Activated T-cell treated with anti-CD3 and anti-CD28 coated beads, Interleukin-2, amount 50 U/mL, for 72 hours (primary cell): ENCODE measurements at regions not wholly inside any gene's neighbourhood (a gene's known extent, or its start where the extent isn't known, plus 50 kb on each side); places are given as distances from the start of the nearest gene placed in this dataset.

Experiments
- ATAC-seq, 2 donors: fragments of 150-1000 bp; cut with Tn5 transposase; replicated peaks in 1 of 2; 2 replicates each; pipeline ENCODE4 v1.10.0; 2021; ENCODE audit warnings: moderate library complexity in 2 of 2, mild to moderate bottlenecking in 1 of 2
- DNase-seq, 2 donors: peaks; one replicate each; pipeline ENCODE4 v3.0.0; 2021 to 2022; ENCODE audit warnings: mixed read lengths in 1 of 2
- H3K27ac Mint-ChIP-seq: one replicate; pipeline ENCODE4 v1.8.0; 2022; ENCODE audit warnings: mild to moderate bottlenecking, moderate library complexity, mixed read lengths
- H3K27me3 Mint-ChIP-seq: one replicate; pipeline ENCODE4 v1.8.0; 2022; ENCODE audit warnings: low read depth, mixed read lengths
- H3K36me3 Mint-ChIP-seq, 2 donors: one replicate each; pipeline ENCODE4 v1.8.0; 2022; ENCODE audit warnings: mixed read lengths in 2 of 2, mild to moderate bottlenecking in 1 of 2; ENCODE audit not compliant: insufficient read depth in 2 of 2
- H3K4me1 Mint-ChIP-seq: one replicate; pipeline ENCODE4 v1.8.0; 2022; ENCODE audit warnings: low read depth, mixed read lengths
- H3K4me3 Mint-ChIP-seq, 2 donors: one replicate each; pipeline ENCODE4 v1.8.0; 2022; ENCODE audit warnings: mild to moderate bottlenecking in 2 of 2, mixed read lengths in 2 of 2, moderate library complexity in 2 of 2
- H3K9me3 Mint-ChIP-seq, 2 donors: one replicate each; pipeline ENCODE4 v1.8.0; 2022; ENCODE audit warnings: mixed read lengths in 2 of 2

DNA sequence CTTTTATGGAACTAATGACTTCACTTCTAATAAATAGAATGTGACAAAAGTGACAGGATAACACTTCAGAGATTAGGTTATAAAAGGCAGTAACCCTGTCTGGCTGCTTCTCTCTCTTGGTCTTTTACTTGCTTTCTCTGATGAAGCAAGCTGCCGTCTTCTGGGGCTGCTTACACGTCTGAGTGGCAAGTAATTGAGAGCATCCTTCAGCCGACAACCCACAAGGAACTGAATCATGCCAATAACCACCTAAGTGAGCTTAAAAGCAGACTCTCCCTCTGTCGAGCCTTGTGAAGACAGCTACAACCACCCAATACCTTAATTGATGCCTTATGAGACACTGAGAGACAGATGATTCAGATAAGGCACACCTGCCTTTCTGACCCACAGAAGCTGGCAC is 1091.2 kb downstream of the SLITRK1 start:
- no peak for ATAC-seq
- H3K9me3 Mint-ChIP-seq, result peaks cover 2 to 3% of the 10 kb centered on the region in 2 donors
- H3K36me3 Mint-ChIP-seq, result no peaks in the 10 kb centered on the region
- H3K4me3 Mint-ChIP-seq, result no peak overlapping the region
- H3K27ac Mint-ChIP-seq, result no peak overlapping the region
- no peaks in the 10 kb centered on the region for H3K27me3 Mint-ChIP-seq
- no peak for DNase-seq
- no peaks in the 10 kb centered on the region for H3K4me1 Mint-ChIP-seq

DNA sequence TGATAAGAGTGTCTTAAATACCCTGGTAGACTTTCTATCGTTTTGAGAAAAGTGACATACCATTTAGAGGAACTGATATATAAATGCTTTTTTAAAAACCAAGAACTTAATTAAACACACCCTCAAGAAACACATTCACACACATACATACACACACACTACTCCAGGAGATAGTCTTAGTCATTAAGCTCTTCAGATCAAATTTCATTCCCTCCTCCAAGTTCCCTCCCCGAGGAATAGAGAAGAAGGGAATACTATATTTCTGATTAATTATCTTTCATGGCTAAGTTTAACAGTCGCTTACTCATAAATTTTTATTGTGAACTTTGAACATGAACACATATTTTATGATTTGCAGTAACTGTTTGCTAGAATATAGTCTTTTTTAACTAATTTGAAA is 1109.5 kb downstream of the SLITRK1 start:
- H3K9me3 Mint-ChIP-seq, result peaks cover 0 to 4% of the 10 kb centered on the region in 2 donors
- H3K4me3 Mint-ChIP-seq, result no peak overlapping the region
- DNase-seq (no peak), ATAC-seq (no peak)
- H3K36me3 Mint-ChIP-seq, result no peaks in the 10 kb centered on the region
- H3K4me1 Mint-ChIP-seq, result no peaks in the 10 kb centered on the region
- no peaks in the 10 kb centered on the region for H3K27me3 Mint-ChIP-seq
- H3K27ac Mint-ChIP-seq, result no peak overlapping the region

DNA sequence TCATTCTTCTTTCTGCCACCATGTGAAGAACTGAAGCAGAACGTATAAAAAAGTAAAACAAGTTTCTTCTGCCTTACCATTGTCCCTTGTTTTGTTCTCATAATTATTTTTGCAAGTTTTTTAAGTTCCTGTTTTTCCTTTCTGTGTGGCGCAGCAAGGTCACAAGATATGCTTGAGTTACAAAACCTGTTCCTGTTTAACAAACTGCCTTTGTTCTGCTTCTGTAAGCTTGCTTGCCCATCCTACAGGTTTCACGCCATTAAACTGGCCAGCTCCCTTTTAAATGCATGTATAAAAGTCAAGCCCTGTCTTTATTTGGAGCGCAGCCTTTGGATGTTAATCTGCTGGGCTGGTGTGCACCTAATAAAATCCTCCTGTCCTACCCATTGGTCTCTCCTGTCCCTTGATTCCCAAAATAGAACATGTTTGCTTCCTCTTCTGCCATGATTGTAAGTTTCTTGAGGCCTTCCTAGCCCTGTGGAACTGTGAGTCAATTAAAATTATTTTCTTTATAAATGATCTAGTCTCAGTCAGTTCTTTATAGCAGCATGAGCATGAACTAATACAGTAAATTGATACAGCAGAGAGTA is 1115.4 kb downstream of the SLITRK1 start:
- H3K27ac Mint-ChIP-seq, result no peak overlapping the region
- H3K27me3 Mint-ChIP-seq, result no peaks in the 10 kb centered on the region
- H3K36me3 Mint-ChIP-seq, result peaks cover 1 to 2% of the 10 kb centered on the region in 2 donors
- no peak for DNase-seq
- H3K4me3 Mint-ChIP-seq, result no peak overlapping the region
- no peaks in the 10 kb centered on the region for H3K4me1 Mint-ChIP-seq
- H3K9me3 Mint-ChIP-seq, result peaks cover 7 to 9% of the 10 kb centered on the region in 2 donors
- ATAC-seq, result no peak

- H3K27me3 Mint-ChIP-seq, result no peaks in the 10 kb centered on the region
- ATAC-seq (no peak), DNase-seq (no peak)
- no peaks in the 10 kb centered on the region for H3K36me3 Mint-ChIP-seq
- peaks cover 8% of the 10 kb centered on the region in 2 donors for H3K9me3 Mint-ChIP-seq
- no peak overlapping the region for H3K27ac Mint-ChIP-seq
- no peaks in the 10 kb centered on the region for H3K4me1 Mint-ChIP-seq
- no peak overlapping the region for H3K4me3 Mint-ChIP-seq
Measured at GRCh38 chr13:82758044-82758443, 1124.2 kb downstream of the SLITRK1 start.

DNA sequence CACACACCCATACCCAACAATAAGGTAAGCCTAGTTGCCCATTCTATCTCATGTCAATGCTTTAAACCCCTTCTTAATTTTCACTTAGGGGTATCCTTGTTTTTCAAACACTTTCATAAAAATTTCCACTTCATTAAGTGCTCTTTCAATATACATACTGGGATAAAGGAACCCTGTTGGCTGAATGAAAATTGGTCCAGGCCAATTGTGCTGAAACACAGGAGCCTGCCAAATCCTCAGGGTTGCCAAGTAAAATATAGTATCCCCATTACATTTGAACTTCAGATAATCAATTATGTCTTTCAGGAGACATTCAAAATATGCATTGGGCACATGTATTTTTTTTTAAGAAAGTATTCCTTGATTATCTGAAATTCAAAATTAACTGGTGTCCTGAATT is 1131.1 kb downstream of the SLITRK1 start:
- Mint-ChIP-seq H3K4me3 (no peak overlapping the region), H3K36me3 (no peaks in the 10 kb centered on the region), H3K27ac (no peak overlapping the region), H3K9me3 (peaks cover 3 to 4% of the 10 kb centered on the region in 2 donors), H3K4me1 (no peaks in the 10 kb centered on the region), H3K27me3 (no peaks in the 10 kb centered on the region)
- DNase-seq, result no peak
- ATAC-seq, result no peak

GRCh38 chr13:82749551-82749950 is 1132.7 kb downstream of the SLITRK1 start:
- Mint-ChIP-seq H3K4me1 (no peaks in the 10 kb centered on the region), H3K36me3 (no peaks in the 10 kb centered on the region), H3K4me3 (no peak overlapping the region), H3K9me3 (peaks cover 2 to 3% of the 10 kb centered on the region in 2 donors), H3K27ac (no peak overlapping the region), H3K27me3 (no peaks in the 10 kb centered on the region)
- ATAC-seq, result no peak
- no peak for DNase-seq

- no peak for DNase-seq
- Mint-ChIP-seq H3K27ac (no peak overlapping the region), H3K4me1 (no peaks in the 10 kb centered on the region), H3K36me3 (no peaks in the 10 kb centered on the region), H3K9me3 (peaks cover 2% of the 10 kb centered on the region in 2 donors), H3K4me3 (no peak overlapping the region), H3K27me3 (no peaks in the 10 kb centered on the region)
- ATAC-seq, result no peak
Measured at GRCh38 chr13:82747958-82748357, 1134.3 kb downstream of the SLITRK1 start.

GRCh38 chr13:82747291-82747690 is 1135.0 kb downstream of the SLITRK1 start:
- H3K27me3 Mint-ChIP-seq, result no peaks in the 10 kb centered on the region
- DNase-seq, result no peak
- ATAC-seq, result no peak
- no peaks in the 10 kb centered on the region for H3K4me1 Mint-ChIP-seq
- H3K36me3 Mint-ChIP-seq, result no peaks in the 10 kb centered on the region
- H3K4me3 Mint-ChIP-seq, result no peak overlapping the region
- no peak overlapping the region for H3K27ac Mint-ChIP-seq
- H3K9me3 Mint-ChIP-seq, result peaks cover 2% of the 10 kb centered on the region in 2 donors

- H3K36me3 Mint-ChIP-seq, result peaks cover 0 to 2% of the 10 kb centered on the region in 2 donors
Measured at GRCh38 chr13:82740442-82740841, 1141.8 kb downstream of the SLITRK1 start.

DNA sequence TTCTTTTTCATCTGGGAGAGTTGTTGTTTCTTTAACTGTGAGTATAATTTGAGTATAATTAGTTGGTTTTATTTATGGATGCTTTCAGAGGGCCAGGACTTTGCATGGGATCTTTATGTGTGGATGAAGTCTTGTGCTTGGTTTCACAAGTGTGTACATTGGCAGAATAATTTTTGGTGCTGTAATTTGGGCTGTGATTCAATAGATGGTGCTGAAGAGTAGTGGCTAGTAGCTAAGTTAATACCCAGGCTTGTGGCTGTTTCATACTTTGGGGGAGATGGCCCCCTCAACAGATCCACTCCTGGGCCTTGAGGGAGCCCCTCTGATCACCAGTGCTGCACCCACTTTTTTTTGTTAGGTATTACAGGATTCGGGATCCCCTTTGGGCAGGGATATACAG is 1142.4 kb downstream of the SLITRK1 start:
- Mint-ChIP-seq H3K4me1 (no peaks in the 10 kb centered on the region), H3K9me3 (peaks cover 3 to 13% of the 10 kb centered on the region in 2 donors), H3K4me3 (no peak overlapping the region), H3K36me3 (peaks cover 0 to 2% of the 10 kb centered on the region in 2 donors), H3K27me3 (no peaks in the 10 kb centered on the region), H3K27ac (no peak overlapping the region)
- ATAC-seq (no peak), DNase-seq (no peak)

More at GRCh38 chr13:82740442-82740841, 1141.8 kb downstream of the SLITRK1 start:
- Mint-ChIP-seq H3K27ac (no peak overlapping the region), H3K4me3 (no peak overlapping the region), H3K9me3 (peaks cover 3 to 13% of the 10 kb centered on the region in 2 donors), H3K4me1 (no peaks in the 10 kb centered on the region), H3K27me3 (no peaks in the 10 kb centered on the region)
- ATAC-seq (no peak), DNase-seq (no peak)

DNA sequence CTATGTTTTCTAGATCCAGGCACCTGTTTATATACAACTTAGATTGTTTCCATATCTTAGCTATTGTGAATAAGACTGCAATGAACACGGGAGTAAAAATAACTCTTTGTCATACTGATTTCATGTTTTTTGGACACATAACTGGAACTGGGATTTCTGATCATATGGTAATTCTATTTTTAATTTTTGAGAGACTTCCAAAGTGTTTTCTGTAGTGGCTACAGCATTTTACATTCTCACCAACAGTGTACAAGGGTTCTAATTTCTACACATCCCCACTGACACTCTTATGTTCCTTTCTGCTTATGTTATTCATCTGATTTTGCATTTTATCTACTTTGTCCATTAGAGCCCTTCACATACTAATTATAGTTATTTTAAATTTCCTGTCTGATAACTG is 1152.9 kb downstream of the SLITRK1 start:
- H3K27ac Mint-ChIP-seq, result no peak overlapping the region
- peaks cover 5 to 6% of the 10 kb centered on the region in 2 donors for H3K9me3 Mint-ChIP-seq
- H3K4me1 Mint-ChIP-seq, result no peaks in the 10 kb centered on the region
- ATAC-seq (no peak), DNase-seq (no peak)
- no peak overlapping the region for H3K4me3 Mint-ChIP-seq
- no peaks in the 10 kb centered on the region for H3K27me3 Mint-ChIP-seq
- peaks cover 1 to 3% of the 10 kb centered on the region in 2 donors for H3K36me3 Mint-ChIP-seq

GRCh38 chr13:82720986-82721385 is 1161.3 kb downstream of the SLITRK1 start:
- no peak overlapping the region for H3K27ac Mint-ChIP-seq
- no peaks in the 10 kb centered on the region for H3K27me3 Mint-ChIP-seq
- no peak overlapping the region for H3K4me3 Mint-ChIP-seq
- H3K9me3 Mint-ChIP-seq, result peaks cover 0 to 5% of the 10 kb centered on the region in 2 donors
- H3K4me1 Mint-ChIP-seq, result no peaks in the 10 kb centered on the region
- DNase-seq, result no peak
- H3K36me3 Mint-ChIP-seq, result no peaks in the 10 kb centered on the region
- no peak for ATAC-seq

- H3K27me3 Mint-ChIP-seq, result no peaks in the 10 kb centered on the region
- no peaks in the 10 kb centered on the region for H3K4me1 Mint-ChIP-seq
- no peak overlapping the region for H3K27ac Mint-ChIP-seq
- H3K36me3 Mint-ChIP-seq, result no peaks in the 10 kb centered on the region
- H3K9me3 Mint-ChIP-seq, result peaks cover 0 to 5% of the 10 kb centered on the region in 2 donors
- H3K4me3 Mint-ChIP-seq, result no peak overlapping the region
- ATAC-seq (no peak), DNase-seq (no peak)
Measured at GRCh38 chr13:82719987-82720386, 1162.3 kb downstream of the SLITRK1 start.

GRCh38 chr13:82717249-82717648 is 1165.0 kb downstream of the SLITRK1 start:
- H3K36me3 Mint-ChIP-seq, result no peaks in the 10 kb centered on the region
- no peaks in the 10 kb centered on the region for H3K4me1 Mint-ChIP-seq
- H3K4me3 Mint-ChIP-seq, result no peak overlapping the region
- no peak overlapping the region for H3K27ac Mint-ChIP-seq
- peaks cover 0 to 5% of the 10 kb centered on the region in 2 donors for H3K9me3 Mint-ChIP-seq
- no peak for ATAC-seq
- no peak for DNase-seq
- H3K27me3 Mint-ChIP-seq, result no peaks in the 10 kb centered on the region
